NCI-H187 (cell line): ENCODE measurements at regions not wholly inside any gene's neighbourhood (a gene's known extent, or its start where the extent isn't known, plus 50 kb on each side); places are given as distances from the start of the nearest gene placed in this dataset.

Source experiments
- DNase-seq, 2 experiments: peaks; one replicate each; lab custom pipeline; 2025; lab: John Stamatoyannopoulos, UW

- DNase-seq: no peak
These were observed 206.9 kb downstream of the TFAP2C start for GRCh38 chr20:56835829-56836550.

DNA sequence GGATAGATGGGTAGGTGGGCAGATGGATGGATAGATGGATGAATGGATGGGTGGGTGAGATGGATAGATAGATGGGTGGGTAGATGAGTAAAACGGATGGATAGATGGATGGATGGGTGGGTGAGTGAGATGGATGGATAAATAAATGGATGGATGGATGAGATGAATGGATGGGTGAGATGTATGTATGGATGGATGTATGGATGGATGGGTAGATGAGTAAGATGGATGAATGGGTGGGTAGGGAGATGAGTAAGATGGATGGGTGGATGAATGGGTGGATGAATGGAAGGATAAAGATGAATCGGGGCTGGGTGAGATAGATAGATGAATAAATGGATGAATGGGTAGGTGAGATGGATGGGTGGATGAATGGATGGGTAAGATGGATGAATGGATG lies 210.1 kb downstream of the TFAP2C start:
- no peak for DNase-seq

DNA sequence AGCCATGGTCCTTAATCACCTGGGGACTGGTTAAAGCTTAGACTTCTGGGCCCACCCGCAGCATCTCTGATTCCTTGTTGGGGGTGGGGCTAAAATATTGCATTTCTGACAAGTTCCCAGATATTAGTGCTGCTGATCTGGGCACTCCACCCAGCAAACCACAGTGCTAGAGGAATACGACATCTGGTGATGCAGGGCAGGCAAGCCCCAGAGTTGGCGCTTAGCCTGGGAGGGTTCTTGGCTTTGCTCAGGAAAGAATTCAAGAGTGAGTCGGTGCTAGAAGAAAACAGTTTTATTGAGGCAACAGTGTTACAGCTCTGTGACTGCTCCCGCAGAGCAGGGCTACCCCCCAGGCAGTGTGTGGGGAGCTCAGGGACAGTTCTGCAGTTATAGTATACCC lies 210.7 kb downstream of the TFAP2C start:
- DNase-seq: no peak

- DNase-seq: no peak
These were observed 211.7 kb downstream of the TFAP2C start for GRCh38 chr20:56840716-56841261.

DNA sequence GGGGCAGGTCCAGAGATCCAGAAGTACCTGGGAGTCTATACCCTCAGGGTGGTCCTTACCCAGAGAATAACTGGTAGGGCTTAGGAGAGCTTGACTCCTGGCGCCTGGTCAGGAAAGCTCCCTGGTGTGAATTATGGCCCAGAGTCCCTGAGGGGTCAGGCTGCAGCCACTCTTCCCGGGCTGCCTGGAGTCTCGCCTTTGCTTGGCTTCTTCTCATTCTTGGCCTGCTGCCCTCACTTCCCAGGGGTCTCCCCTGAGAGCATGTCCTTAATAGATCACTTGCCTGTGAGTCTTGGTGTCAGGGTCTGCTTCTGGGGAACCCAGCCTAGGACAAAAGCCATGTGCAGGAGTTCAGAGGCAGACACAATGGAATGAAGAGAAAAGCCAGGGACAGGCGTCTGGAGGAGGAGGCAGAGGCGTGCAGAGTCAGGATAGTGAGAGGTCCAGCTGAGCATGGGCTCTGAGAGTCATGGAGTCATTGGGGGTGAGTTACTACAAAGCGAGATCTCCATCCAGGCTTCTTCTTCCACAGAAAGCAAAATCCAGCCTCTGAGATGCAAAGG lies 212.3 kb downstream of the TFAP2C start:
- DNase-seq: no peak

- no peak for DNase-seq
These were observed 212.9 kb downstream of the TFAP2C start for GRCh38 chr20:56842056-56842455.

DNA sequence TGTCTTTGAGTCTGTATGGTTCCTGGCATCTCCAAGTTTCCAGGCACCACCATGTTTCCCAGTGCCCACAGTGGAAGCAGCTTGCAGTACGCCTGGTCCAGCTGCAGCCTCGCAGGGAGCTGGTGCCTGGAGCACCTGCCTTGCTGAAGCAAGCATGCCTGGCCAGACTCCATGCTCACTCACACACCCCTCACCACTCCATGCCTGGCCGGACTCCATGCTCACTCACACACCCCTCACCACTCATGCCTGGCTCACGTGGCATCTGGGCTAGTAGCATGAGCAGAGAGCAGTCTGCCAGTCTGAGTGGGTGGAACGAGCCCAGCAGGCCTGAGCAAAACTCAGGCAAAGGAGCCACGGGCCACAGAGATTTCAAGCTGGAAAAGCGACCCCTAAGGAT lies 214.3 kb downstream of the TFAP2C start:
- DNase-seq: no peak

GRCh38 chr20:56843817-56844216 lies 214.7 kb downstream of the TFAP2C start:
- no peak for DNase-seq

DNA sequence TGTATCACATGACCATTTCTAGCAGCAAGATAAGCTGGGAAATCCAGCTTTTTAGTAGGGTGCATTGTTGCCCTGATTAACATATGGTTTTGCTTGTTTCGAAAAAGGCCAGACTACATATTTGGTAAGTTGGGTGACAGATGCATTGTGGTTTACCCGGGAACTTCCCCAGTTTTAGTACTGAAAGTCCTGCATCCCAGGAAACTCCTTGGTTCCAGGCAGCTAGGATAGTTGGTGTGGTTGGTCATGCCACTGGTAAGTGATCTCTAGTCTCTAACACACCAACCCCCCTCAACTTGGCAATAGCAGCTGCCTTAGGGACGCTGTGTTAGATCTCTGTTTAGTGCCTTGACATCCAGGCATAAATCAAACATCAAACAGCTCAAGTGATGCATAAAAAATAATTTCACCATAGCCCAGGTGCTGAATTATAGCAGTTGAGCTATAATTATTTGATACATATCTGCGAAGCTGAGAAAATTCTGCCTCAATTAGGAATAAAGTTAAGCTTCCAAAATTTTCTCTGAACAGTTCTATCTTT lies 216.5 kb downstream of the TFAP2C start:
- DNase-seq: no peak

DNA sequence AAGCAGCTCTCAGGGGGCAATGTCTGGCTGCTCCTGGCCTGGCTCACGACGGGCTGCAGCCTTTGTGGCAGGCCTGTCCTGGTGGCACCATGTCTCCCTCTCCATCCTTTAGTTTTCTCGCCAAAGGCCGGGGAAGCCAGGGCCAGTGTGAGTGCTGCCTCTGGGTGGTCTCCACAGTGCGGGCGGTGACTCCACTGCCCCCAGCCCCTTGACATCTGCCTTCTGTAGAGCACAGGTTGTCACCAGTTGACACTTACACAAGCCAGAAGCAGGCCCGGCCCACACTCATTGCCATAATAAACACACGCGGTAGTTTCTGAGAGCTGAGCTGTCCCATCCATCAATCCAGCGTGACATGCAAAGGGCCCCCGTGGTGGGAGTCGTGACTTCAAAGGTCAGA lies 219.5 kb downstream of the TFAP2C start:
- no peak for DNase-seq

GRCh38 chr20:56851552-56851951 lies 222.4 kb downstream of the TFAP2C start:
- no peak for DNase-seq

DNA sequence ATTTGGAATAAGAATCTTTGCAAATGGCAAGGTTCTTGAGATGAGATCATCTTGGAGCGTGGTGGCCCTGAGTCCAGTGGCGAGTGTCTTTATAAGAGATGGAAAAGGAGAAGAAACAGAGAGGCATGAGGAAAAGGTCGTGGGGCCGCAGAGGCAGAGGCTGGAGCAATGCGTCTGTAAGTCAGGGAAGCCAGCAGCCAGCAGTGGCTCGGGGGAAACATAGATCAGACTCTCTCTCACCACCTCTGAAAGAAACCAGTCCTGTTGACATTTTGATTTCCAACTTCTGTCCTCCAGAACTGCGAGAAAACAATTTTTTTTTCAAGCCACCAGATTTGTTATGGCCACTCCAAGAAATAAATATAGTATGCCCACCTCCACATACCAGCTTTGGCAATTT lies 226.6 kb downstream of the TFAP2C start:
- DNase-seq: no peak

DNA sequence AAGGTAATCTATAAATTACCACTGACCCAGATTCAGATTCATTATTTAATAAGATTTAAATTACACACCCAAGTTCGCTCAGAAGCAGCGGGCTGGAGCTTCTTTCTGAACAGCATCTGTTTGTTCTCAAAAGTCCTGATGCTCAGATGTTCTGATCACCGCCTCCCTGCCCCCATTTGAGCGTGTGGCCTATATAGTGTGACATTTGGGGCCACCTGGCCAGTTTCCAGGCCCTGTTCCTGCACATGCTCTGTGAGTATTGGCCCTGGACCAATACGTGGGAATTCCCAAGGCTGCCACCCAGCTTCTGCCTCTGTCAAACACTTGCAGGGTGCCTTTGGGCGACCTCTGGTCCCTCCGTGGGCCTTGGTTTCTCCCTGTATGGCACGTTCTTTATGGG lies 228.8 kb downstream of the TFAP2C start:
- DNase-seq: no peak

GRCh38 chr20:56859039-56859800 lies 230.1 kb downstream of the TFAP2C start:
- no peak for DNase-seq

DNA sequence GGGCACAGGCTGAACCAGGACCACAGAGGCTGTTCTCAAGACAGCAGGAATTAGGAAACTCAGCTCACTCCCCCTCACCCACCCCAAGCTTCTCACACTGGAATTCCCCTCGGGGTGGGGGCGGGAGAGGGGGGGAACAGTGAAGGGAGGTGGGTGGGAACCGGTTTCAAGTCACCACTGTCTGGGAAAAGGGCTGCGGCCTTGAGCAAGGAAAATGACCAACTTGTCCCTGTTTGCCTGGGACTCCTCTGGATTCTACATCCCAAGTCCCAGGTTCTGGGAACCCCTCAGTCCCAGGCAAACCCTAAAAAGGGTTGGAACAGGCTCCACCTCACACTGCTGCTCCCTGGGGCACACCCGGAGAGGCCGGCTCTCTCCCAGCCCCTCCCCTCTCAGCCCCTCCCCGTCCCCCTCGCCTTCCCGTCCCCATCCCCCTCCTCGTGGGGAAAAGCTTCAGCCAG lies 230.7 kb downstream of the TFAP2C start:
- DNase-seq: no peak

- DNase-seq: no peak
These were observed 231.3 kb downstream of the TFAP2C start for GRCh38 chr20:56860413-56860812.

DNA sequence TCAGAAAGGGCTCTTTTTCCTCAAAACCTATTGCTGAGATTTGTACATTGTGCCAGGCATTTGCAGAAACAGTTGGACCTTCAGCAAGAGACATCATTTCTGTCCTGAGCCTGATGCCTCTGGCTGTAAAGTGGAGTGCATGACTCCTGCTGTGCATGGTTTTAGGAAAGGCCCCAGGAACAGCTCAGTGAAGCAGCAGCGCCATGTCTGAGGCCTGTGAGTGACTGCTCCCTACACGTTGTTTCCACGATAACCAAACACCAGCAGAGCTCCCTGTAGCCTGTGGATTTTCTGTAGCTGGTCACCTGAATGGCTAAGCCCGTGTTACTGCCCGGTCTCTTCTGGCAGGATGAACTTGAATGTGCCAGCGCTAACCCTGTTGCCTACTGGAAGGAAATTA lies 232.5 kb downstream of the TFAP2C start:
- no peak for DNase-seq

DNA sequence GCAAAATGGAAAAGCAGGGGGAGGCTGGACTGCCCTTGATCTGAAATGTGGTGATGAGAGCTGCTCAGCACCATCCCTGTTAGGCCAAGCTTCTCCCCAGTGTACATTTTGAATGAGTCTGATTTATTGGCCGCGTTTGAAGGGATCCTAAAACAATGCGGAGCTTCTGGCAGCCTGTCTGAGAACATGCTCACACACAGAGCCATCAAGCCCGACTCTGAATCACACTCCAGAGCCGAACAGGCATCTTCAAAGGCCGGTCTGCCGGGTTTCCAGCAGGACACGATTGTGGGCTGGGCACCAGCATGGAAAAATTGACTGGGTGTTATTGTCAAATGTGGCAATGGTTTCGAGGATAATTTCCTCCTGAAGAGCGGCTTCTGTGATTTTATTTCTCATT lies 235.9 kb downstream of the TFAP2C start:
- no peak for DNase-seq

- no peak for DNase-seq
These were observed 238.0 kb downstream of the TFAP2C start for GRCh38 chr20:56867128-56867527.

DNA sequence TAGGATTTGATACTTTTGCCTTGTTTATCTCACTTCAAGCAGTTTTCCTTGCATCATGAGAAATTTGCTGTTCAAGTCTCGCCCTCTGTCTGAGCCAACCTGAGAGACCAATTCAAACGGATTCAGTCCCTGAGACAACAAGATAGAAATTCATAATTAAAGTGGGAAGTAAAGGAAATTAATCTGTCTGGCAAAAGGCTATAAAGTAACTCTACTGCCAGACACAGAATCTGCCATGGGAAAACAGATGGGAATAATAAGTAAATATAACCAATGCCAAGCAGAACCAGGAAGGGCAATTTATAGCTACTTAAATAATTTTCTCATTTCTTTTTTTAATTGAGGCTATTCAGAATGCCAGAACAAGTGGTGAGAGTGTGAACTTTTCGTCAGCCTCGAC lies 239.6 kb downstream of the TFAP2C start:
- DNase-seq: no peak

DNA sequence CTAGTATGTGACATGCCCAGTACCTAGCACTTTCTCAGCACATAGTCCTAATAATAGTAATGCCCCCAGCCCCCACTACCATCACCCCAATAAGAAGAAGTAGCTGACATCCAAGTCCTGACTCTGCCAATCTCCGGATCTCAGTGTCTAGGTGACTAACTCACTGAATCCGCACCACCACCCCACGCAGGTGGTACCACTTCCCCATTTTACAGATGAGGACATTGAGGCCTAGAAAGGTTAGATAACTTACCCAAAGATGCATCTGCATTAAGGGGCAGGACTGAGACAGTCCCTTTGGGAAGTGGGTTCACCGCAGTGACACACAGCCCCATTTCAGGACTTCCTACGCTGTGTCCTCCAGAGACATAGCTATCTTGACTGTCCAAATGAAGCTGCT lies 241.2 kb downstream of the TFAP2C start:
- DNase-seq: no peak

DNA sequence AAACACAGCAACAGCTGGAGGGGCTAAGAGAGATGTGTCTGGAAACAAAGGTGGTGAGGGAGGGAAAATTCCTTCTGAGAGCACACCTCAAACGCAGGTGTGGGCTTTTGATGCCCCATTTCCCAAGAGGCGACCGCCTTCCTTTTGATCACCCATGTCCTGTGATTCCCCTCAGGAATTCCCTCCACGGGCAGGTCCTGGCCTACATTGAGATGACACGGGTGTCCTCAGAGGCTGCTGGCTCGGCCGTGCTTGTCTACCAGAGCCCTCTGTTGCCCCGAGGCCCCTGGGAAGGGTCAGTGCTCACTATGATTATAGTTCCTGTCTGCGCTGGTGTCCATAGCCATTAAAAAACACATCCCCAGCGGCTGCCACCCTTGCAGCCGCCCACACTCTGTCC lies 242.6 kb downstream of the TFAP2C start:
- no peak for DNase-seq
